Activated CD4-positive, alpha-beta T cell treated with anti-CD3 and anti-CD28 coated beads, Interleukin-10, Interleukin-2, amounts not matched to agents 100 ng/mL and 50 ng/mL, durations not matched to agents 16 hours and 8 hours (primary cell): ENCODE measurements at regions not wholly inside any gene's neighbourhood (a gene's known extent, or its start where the extent isn't known, plus 50 kb on each side); places are given as distances from the start of the nearest gene placed in this dataset.

Experiments used
- DNase-seq: peaks from one replicate; pipeline ENCODE4 v3.0.0-alpha.2; 2020

DNA sequence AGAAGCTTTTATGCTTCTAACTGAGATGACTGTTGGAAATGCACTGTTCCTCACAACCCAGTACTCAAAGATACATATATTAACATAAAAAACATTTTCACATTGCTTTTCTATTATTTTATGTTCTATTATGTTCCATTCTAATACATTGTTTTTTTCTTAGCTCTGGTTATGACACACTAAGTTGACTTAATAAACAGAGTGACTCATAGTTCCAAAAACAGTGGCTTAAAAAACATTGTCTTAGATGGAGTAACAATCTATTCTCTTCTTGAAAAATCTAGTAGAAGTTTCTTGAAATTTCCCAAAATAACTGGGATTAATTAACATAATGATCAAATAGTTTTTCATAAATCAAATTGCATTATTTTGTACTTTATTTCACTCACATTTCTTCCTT lies 328.2 kb upstream of the LRATD1 start:
- DNase-seq, result no peak

DNA sequence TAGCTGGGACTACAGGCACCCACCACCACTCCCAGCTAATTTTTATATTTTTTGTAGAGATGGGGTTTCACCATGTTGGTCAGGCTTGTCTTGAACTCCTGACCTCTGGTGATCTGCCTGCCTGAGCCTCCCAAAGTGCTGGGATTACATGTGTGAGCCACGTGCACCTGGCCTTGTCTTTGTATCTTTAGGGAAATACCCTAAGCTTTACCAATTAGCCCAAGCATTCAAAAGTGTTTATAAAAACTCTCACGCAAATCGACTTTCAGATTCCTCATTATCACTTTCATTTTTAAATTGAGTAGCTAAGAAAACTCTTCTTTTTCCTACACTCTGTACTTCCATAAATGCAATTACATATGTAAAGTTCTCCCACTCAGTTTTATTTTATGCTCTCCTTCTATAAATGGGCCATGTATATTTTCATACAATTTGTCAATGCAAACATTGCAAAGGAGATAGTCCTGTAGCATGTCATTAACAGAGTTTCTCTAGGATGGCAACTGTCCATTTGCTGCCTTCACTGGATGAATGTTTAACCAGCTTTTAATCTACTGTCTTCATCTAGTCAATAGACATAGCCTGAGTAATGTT lies 326.2 kb upstream of the LRATD1 start:
- DNase-seq, result no peak

DNA sequence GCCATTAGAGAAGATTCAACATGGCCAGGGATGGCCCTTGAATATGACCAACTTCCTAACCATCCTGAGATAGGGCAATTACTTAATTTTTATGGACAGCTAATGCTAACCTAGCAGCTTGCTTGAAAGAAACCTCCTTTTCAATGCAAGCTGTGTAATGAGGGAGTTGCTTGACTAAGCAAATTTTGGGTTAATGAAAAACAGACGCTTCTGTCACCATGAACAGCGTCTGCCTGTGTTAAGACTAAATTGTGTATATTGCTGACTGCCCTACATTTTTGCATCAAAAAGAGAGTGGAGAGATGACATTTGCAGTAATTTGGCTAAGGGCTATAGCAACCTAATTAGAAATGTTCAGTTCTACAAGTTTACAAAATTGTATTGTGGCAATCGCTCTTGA lies 319.2 kb upstream of the LRATD1 start:
- DNase-seq, result no peak

DNA sequence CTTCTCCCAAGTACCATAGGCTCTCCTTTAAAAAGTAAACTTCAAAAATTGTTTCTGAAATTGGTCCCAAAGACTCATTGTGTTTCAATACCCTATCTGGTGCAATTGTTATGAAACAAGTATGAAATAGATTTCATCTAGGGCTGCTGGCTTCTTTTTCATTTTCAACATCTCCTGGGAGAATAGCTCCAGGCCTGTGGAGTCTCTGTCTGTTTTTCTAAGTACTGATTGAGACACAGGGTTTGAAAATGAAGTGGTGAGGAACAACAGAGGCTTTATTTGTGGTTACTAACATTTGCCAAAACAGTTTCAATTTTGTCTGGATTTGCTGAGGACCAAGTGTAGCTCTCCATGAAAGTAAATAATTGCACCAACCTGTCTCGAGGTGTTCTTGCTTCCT lies 315.9 kb upstream of the LRATD1 start:
- no peak for DNase-seq

DNA sequence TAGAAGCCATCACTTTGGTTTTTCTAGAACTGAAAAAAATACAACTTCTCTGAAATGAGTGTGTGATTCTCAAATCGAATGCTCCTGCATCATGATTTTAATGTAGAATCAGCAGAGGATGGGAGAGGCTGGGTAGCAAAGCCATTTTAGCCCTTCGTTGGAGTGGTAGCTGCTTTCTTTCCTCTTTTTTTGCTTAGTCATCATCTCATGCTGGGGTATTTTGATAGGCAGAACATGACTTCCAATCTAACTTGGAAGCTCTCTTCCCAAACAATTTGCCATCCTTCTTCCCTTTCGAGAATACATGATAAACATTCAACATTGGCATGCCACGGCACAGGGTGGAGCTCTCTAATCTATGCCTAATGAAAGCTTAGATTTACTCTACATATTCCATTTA lies 311.2 kb upstream of the LRATD1 start:
- no peak for DNase-seq

DNA sequence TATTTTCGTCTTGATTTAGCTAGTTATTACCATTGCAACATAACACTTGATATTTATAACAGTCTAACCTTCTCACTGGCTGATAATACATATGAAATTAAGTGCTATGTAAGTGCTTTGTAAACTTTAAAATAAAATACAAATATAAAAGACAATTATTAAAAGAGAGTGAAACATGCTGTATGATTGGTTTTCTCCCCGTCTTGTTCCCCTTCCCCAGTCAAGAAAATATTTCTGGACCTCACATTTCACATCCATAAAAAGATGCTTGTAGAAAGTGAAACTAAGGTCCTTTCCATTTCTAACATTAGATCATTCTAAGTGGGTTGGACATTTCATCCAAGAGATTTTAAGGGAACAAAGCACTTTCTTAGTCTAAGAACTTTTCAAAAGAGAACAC lies 310.2 kb upstream of the LRATD1 start:
- no peak for DNase-seq

DNA sequence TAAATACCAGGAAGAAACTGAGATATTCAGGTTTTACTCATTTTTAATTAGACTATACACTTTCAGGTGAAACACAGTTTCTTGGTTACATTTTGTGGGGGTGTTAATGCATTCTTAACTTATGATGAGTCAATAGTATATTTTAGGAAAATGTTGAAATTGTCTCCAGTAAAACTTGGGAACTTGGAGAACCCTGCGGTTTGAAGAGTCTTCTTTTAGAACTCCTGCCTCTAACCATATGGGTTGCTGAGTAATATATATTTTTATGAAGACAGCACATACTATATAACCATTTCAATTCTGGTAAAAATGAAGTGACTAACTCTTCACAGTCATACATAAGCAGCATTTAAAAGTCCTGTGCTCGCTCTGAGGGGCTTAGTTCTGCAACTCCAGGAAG lies 308.2 kb upstream of the LRATD1 start:
- DNase-seq, result no peak

DNA sequence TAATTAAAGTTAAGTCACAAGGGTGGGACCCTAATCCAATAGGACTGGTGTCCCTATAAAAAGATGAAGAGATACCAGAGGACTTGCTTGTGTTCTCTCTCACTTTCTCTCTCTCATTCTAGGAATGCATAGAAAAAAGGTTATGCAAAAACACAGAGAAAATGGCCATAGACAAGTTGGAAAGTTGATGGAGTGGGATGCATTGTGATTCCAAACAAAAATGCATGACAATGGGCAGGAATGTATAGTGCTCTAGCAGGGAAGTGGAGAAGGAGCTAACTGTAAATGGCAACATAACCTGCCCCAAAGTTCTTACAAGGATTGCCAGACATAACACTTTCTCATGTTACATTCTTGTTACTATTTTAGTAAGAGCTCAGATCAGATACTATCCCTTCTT lies 301.6 kb upstream of the LRATD1 start:
- DNase-seq, result no peak

DNA sequence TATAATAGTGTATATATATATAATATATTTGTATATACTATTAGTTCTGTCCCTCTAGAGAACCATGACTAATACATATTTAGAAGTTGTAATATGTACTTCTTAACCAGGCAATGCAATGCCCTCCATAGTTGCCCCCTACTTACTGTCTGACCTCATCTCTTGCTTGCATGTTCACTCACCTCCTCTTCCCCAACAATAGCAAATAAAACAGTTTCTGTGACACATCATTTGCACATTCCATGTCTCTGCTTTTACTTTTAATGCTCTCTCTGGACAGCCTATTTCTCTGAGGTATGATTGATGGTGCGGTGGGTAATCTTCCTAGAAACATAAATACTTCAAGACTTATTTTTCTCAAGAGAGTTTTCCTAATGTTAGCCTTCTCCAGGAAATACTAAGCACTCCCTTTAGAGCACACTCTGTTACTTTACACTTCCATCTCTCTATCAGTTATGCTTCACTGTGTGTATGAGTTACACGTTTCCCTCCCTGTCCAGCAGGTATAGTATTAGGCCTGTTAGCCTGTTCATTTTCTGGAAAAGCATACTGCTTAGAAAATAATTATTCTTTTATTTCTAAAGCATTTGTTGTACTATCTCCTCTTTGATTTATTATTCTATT lies 295.6 kb upstream of the LRATD1 start:
- DNase-seq, result no peak

DNA sequence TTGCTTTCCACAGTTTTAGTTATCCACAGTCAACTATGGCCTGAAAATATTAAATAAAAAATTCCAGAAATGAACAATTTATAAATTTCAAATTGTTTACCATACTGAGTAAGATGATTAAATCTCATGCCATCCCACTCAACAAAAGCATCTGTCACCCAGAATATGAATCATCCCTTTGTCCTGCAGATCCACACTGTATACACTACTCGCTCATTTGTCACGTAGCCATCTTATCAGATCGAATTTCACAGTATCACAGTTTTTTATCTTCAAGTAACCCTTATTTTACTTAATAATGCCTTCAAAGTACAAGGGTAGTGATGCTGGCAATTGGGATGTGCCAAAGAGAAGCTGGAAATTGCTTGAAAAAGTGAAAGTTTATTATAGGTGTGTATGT lies 291.8 kb upstream of the LRATD1 start:
- DNase-seq, result no peak

DNA sequence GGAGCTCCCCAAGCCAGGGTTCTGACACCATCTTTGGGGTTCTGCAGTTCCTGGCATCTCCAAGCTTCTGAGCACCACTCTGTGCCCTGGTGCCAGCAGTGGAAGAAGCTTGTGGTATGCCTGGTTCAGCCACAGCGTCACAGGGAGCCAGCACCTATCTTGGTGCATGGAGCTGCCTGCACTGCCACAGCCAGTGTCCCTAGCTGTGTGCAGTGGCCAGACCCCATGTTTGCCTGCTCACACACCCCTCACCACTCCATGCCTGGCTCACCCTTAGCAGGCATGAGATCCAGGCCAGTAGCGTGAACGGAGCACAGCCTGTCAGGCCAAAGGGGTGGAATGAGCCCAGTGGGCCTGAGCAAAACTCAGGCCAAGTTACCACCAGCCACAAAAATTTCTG lies 290.2 kb upstream of the LRATD1 start:
- DNase-seq, result no peak

DNA sequence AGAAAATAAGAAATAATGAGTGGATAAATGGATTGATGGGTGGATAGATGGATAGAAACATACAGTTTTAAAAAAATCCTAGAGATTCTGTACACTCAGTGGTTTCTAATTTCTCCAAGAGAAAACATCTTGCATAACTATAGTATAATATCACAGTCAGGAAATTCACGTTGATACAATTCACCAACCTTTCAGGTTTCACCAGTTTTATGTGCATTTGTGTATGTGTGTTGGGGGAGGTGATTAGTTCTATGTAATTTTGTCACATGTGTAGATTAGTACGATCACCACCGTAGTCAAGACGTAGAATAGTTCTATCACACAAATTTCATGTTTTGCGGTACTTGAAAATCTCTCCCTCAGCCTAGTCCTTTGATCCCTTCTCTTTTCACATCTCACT lies 288.2 kb upstream of the LRATD1 start:
- no peak for DNase-seq

DNA sequence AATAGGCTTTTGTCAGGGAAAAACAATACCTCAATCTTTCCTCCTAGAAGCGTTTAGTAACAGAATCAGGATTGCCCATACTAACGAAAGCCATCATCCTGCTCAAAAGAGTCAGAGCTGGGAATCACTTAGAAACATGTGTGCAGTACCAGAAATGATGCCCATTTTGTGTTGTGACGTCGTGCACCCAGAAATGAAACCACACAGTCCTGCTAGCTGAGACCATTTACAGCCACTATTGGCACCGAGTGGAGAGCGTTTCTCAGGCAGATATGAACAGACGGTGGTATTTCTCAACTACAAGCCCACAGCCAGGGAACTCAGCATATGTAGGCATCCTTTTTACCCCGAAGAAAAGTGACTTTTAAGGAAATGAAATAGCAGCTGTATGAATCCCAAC lies 284.3 kb upstream of the LRATD1 start:
- no peak for DNase-seq

DNA sequence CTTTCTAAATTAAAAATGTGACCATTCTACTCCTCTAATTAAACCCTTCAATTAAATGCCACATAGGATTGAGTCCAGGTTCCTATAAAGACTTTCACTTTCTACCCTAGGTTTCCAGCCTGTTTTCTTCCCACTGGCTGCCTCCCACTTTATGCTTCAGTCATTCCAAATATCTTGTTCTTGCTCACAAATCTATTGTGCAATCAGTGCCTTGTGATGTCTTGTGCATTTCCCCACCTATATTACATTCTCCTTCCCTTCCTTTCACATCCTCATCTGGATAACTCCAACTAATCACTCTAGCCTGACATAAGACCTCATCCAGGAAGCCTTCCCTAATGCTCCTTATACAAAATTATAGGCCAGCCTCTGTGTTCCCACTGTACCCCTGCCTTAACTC lies 281.7 kb upstream of the LRATD1 start:
- DNase-seq, result no peak

DNA sequence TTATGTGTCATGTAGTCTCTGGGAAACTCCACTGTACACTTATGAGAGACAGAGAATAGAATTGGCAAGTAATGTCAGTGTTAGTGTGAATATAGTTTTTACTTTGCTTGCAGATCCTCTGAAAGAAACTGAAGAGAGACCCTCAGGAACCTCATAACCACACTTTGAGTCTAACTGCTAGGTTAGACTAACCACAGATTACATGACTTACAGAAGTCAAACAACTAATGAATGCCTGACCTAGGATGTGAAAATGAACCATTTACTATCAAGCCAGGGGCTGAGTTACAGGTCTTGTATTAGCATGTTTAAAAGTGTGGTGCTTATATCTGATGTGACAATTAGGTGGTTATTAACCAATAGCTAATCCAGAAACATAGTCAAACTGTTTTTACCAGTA lies 280.4 kb upstream of the LRATD1 start:
- no peak for DNase-seq

DNA sequence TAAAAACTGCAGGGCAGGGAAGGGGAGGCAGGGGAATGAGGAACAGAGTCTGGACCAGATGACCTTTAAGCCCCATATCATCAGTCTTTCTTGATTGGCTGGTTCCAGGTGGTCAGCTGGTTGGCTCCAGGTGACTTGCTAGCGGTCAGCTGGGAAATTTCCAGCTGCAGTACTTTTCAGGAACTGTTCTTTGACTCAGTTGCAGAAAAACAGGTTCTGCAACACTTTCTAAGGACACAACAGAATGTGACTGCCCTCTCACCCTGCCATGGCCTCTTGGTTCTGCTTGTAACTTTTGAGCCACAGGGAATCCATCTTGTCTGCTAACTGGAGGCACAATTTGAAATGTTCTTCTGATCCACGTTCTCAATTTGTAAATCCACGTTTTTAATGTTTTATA lies 278.3 kb upstream of the LRATD1 start:
- no peak for DNase-seq

DNA sequence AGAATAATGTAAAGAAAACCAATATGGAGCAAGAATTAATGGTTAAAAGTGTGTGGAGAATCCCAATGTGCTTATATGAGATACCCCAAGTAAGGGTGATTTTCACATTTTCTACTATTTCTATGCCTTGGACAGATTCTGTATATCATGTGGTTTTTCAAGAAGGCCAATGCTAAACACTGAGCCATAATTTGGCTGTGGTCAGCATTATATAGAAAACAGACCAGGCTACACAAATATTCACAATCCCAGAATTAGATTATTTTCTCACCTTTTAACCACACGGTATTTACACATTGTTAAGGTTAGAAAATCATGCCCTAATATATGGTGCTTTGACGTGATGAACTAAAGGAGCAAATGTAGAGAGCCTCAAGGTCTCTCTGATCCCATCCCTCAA lies 277.4 kb upstream of the LRATD1 start:
- no peak for DNase-seq

DNA sequence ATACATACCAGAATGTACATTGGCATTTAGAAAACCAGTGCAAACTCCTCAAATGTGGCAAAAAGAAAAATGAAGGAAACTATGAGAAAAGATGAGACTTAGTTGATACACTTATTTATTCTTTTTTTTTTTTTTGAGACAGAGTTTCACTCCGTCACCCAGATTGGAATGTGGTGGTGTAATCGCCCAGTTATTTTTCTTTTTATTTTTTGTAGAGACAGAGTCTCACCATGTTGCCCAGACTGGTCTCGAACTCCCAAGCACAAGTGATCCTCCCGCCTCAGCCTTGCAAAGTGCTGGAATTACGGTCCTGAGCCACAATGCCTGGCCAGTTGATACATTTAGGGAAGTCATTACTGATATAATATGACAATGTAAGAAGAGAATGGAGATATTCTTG lies 274.2 kb upstream of the LRATD1 start:
- no peak for DNase-seq

DNA sequence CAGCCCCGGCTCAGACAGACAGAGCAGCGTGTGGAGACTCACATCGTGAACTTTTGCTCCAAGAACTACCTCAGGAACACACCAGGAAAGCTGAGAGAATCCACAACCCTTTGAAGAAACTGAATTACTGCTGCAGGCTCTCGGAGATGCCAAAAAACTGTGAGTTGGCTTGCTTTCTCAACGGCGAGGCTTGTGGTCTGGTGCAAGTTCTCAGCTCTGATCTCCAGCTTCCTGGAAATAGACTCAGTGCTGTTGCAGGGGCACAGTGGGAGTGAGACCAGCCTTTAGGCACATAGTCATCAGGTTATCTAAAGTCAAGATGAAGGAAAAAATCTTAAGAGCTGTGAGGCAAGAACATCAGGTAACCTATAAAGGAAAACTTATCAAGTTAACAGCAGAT lies 273.7 kb upstream of the LRATD1 start:
- DNase-seq, result no peak

DNA sequence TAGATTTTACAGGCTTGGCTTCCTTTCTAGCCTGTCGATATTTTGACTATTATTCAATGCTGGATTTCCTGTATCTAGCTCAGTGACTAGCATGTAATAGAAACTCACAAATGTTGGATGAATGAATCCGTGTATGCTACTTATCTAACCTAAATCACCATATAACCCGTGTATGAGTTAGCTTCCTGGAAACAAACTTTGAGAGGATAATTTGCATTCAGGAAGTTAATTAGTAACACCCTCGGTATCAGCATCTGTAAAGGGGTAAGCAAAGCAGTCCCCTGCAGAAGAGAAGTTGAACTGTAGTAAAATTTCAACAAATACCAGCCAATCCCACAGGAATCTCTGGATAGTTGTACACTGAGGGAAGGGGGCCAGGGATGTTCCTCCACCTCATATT lies 269.4 kb upstream of the LRATD1 start:
- DNase-seq, result no peak

DNA sequence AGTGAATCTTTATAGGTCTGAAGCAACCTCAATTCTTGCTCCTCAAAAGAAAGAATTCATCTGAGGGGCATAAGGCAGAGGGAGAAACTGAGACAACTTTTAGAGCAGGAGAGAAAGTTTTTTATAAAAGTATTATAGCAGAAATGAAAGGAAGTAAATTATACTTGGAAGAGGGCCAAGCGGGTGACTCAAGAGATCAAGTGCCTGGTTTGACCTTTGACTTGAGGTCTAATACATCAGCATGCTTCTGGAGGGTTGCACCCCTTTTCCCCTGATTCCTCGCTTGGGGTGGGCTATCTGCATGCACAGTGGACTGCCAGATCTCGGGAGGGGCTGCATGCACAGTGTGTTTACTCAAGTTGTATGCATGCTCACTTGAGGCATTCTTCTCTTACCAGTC lies 268.5 kb upstream of the LRATD1 start:
- no peak for DNase-seq

DNA sequence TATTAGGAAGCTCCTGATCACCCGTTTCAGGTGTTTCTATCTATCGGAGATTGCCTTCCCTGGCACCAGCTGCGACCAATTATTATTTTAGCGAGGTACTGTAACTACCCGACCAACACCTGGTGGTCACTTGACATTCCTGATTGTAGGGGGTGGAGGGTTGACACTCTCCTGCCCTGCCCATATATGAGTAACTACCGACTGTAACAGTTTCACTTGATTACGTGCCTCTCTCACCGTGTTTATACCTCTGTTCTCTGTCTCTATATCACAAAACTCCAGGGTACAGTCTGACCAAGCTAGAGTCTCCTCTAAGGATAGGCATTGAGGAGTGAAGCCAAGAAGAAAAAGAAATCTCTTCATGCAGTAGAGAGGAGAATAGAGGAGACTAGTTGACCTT lies 268.0 kb upstream of the LRATD1 start:
- DNase-seq, result no peak

DNA sequence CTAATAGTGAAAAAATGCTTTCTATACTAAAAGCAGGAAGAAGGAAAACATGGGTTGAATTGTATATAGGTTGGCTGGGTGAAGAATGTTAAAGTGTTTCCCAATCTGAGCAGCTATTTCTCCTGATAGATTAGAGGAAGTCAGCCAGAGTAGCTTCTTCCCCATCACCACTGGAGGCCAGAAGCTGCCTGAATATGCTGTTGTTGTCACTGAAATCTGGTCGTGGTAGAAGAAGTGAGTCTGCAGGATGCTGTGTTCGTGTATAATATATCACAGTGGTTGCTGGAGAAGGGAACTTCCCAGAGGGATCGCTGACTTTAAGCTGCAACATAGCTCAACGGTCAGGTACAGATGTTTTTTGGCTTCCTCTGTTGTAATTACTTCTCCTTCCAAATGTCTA lies 247.5 kb upstream of the LRATD1 start:
- no peak for DNase-seq

DNA sequence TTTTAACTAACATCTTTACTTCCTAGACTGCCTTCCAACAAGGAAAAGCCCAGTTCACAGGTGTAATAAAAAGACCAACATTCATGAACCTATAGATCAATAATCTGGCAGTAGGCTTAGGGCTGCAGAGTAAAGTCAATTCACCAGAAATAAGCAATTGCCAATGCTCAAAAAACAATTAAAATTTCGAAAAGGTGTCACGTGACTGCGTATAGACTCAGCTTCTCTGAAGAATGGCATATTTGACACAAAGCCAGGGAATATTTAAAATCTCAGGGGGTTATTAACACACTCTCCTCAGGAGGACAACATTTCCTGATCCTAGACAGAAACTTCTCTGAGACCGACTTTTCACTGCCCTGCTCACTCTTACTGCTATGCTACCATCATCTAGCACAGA lies 245.2 kb upstream of the LRATD1 start:
- no peak for DNase-seq

DNA sequence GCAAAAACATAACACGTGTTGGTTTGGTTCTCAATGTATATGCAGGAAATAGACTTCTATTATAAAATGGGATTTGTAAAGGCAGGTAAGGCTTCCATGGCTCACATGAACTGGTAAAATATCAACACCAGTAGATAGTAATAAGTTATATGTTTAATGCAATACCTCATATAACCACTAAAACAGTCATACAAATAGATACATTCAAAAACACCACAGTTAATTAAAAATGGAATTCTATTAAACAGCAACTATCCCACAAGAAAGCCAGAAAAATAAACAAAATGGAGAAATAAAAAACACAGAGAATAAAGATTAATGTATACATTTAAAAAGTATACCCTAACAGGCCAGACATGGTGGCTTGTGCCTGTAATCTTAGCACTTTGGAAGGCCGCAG lies 243.8 kb upstream of the LRATD1 start:
- no peak for DNase-seq
